ENCODE measurements at regions not wholly inside any gene's neighbourhood (a gene's known extent, or its start where the extent isn't known, plus 50 kb on each side); places are given as distances from the start of the nearest gene placed in this dataset.
A peak's percentile ranks its signal among the peaks of the same experiment; 100 is the strongest.

DNA sequence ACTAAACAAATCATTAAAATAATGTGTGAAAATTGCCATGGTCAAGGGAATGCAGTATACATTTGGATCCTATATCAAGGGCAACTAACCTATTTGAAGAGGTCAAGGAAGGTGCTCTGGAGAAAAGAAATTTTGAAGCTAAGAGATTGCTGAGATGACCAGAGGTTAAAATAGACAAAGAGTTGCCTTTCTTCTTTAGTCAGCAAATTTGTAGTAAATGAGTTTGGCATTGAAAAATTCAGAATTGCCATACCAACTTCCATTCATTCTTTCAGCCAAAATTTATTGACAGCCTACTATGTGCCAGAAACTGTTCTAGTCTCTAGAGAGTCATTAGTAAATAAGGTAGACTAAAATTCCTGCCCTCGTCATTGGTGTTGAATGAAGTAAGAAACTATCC, 396.2 kb downstream of the BCL11A start:
- Mint-ChIP-seq H3K27ac (no peak overlapping the region), H3K27me3 (ENCODE audit: low read depth) (peaks cover 17% of the 10 kb centered on the region), H3K9me3 (ENCODE audit: insufficient read depth) (no peaks in the 10 kb centered on the region), H3K4me1 (ENCODE audit: low read depth) (no peaks in the 10 kb centered on the region), H3K36me3 (ENCODE audit: low read depth) (no peaks in the 10 kb centered on the region), H3K4me3 (no peak overlapping the region)
- DNase-seq (no peak), ATAC-seq (no peak)
- ChIA-PET CTCF (no interaction called here), POLR2A (no interaction called here)

DNA sequence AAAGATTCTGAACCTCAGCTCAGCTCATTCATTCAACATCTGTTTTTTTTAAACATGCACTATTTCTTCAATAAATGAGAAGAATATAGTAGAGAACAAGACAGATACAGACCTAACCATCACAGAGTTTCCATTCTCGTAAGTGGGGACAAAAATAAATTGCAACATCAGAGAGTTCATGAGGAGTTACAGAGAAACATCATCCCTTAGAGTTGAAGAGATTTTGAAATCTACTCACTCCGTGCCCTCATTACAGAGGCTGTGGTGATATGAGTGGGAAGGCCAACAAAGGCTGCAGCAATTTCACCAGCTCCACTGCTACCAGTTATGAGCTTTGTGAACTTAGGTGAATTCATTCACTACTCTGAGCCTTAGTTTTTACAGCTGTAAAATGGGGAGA, 399.3 kb downstream of the BCL11A start:
- Mint-ChIP-seq H3K4me3 (no peak overlapping the region), H3K36me3 (ENCODE audit: low read depth) (no peaks in the 10 kb centered on the region), H3K9me3 (ENCODE audit: insufficient read depth) (no peaks in the 10 kb centered on the region), H3K27me3 (ENCODE audit: low read depth) (peaks cover 17% of the 10 kb centered on the region), H3K4me1 (ENCODE audit: low read depth) (peaks cover 5% of the 10 kb centered on the region), H3K27ac (no peak overlapping the region)
- ChIA-PET POLR2A (no interaction called here), CTCF (interaction anchor here (1.2 kb wide), 1 partner anchor 1129 kb away, joined by 4 read pairs; no protein-coding TSS in a partner anchor)
- DNase-seq, result no peak
- ATAC-seq, result no peak

GRCh38 chr2:60152226-60152833, 401.1 kb downstream of the BCL11A start:
- no peak overlapping the region for H3K27ac Mint-ChIP-seq
- H3K9me3 Mint-ChIP-seq (ENCODE audit: insufficient read depth), result no peaks in the 10 kb centered on the region
- DNase-seq (peak; percentile 29), ATAC-seq (no peak)
- ChIA-PET POLR2A (no interaction called here), CTCF (interaction anchor here (0.6 to 1.5 kb wide), 2 partner anchors 681 to 1127 kb away, joined by 3 to 6 read pairs; no protein-coding TSS in a partner anchor)
- peaks cover 17% of the 10 kb centered on the region for H3K27me3 Mint-ChIP-seq (ENCODE audit: low read depth)
- H3K36me3 Mint-ChIP-seq (ENCODE audit: low read depth), result no peaks in the 10 kb centered on the region
- H3K4me1 Mint-ChIP-seq (ENCODE audit: low read depth), result peaks cover 9% of the 10 kb centered on the region
- no peak overlapping the region for H3K4me3 Mint-ChIP-seq

DNA sequence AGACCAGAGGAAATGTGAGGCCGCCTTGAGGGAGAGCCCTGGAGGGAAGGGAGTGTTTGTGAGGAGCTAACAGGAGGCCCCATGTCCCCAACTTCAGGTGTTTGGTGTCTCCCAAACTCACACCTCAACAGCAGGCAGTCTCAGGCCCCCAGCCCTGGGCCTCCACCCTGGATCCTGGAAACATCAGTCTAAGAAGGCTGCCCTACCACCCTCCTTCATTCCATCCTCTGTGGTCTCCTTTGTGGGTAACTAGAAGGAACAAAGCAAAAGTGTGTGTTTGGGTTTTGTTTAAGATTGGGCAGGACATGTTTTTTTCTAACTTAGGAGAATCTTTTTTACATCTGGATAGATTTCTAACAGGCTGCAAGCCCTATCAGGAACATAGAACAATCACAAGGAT, 404.3 kb downstream of the BCL11A start:
- no peak for DNase-seq
- peaks cover 5% of the 10 kb centered on the region for H3K27me3 Mint-ChIP-seq (ENCODE audit: low read depth)
- peaks cover 9% of the 10 kb centered on the region for H3K4me1 Mint-ChIP-seq (ENCODE audit: low read depth)
- no peak overlapping the region for H3K27ac Mint-ChIP-seq
- no peak overlapping the region for H3K4me3 Mint-ChIP-seq
- ATAC-seq, result no peak
- H3K36me3 Mint-ChIP-seq (ENCODE audit: low read depth), result no peaks in the 10 kb centered on the region
- CTCF ChIA-PET, result no interaction called here
- H3K9me3 Mint-ChIP-seq (ENCODE audit: insufficient read depth), result no peaks in the 10 kb centered on the region
- POLR2A ChIA-PET, result no interaction called here

DNA sequence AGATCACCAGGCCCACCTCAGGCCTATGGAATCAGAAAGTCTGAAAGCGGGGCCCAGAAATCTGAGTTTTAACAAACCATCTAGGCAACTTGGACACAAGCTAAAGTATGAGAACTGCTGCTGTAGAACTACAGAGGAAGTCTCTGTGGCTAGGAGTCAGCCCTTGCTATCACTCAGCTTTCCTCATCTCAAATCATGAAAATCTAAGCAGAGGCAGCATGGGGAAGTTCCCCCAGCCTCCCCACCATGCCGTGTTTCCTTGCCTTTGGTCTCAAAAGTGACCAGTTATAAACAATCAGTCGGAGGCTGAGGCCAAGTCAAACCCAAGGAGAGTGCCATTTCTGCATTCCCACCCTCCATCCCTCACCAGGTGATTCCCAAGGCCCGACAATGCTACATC, 404.7 kb downstream of the BCL11A start:
- Mint-ChIP-seq H3K27ac (no peak overlapping the region), H3K27me3 (ENCODE audit: low read depth) (no peaks in the 10 kb centered on the region), H3K9me3 (ENCODE audit: insufficient read depth) (no peaks in the 10 kb centered on the region), H3K4me3 (no peak overlapping the region), H3K4me1 (ENCODE audit: low read depth) (peaks cover 9% of the 10 kb centered on the region), H3K36me3 (ENCODE audit: low read depth) (no peaks in the 10 kb centered on the region)
- ATAC-seq (no peak), DNase-seq (no peak)
- ChIA-PET CTCF (no interaction called here), POLR2A (no interaction called here)

GRCh38 chr2:60140185-60140584, 413.3 kb downstream of the BCL11A start:
- ATAC-seq, result no peak
- H3K9me3 Mint-ChIP-seq (ENCODE audit: insufficient read depth), result no peaks in the 10 kb centered on the region
- CTCF ChIA-PET, result no interaction called here
- no peak overlapping the region for H3K4me3 Mint-ChIP-seq
- DNase-seq, result no peak
- H3K4me1 Mint-ChIP-seq (ENCODE audit: low read depth), result no peaks in the 10 kb centered on the region
- no peak overlapping the region for H3K27ac Mint-ChIP-seq
- no peaks in the 10 kb centered on the region for H3K36me3 Mint-ChIP-seq (ENCODE audit: low read depth)
- POLR2A ChIA-PET, result no interaction called here
- no peaks in the 10 kb centered on the region for H3K27me3 Mint-ChIP-seq (ENCODE audit: low read depth)

DNA sequence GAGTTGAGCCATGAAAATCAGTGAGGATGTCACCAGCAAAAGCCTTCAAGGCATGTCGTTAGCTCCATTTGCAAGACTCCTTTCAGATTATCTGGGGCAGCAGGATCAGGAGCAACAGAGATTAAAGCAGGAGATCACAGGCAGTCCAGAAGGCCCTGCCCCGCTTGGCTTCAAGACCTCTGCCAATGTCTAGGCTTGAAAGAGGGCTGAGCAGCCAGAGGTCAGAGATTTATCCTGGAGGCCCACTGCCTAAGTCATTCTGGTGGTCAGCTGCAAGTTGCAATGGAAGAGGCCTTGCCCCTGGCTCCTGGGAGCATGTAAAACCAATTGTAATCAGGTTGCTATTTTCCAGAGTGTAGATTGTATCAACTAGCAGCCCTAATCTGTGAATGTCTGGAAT, 416.5 kb downstream of the BCL11A start:
- H3K36me3 Mint-ChIP-seq (ENCODE audit: low read depth), result no peaks in the 10 kb centered on the region
- no peaks in the 10 kb centered on the region for H3K27me3 Mint-ChIP-seq (ENCODE audit: low read depth)
- DNase-seq (no peak), ATAC-seq (no peak)
- POLR2A ChIA-PET, result no interaction called here
- H3K4me3 Mint-ChIP-seq, result no peak overlapping the region
- H3K27ac Mint-ChIP-seq, result no peak overlapping the region
- H3K9me3 Mint-ChIP-seq (ENCODE audit: insufficient read depth), result no peaks in the 10 kb centered on the region
- H3K4me1 Mint-ChIP-seq (ENCODE audit: low read depth), result no peaks in the 10 kb centered on the region
- CTCF ChIA-PET, result no interaction called here

- H3K4me1 Mint-ChIP-seq (ENCODE audit: low read depth), result no peaks in the 10 kb centered on the region
- ChIA-PET CTCF (no interaction called here), POLR2A (no interaction called here)
- DNase-seq (no peak), ATAC-seq (no peak)
- H3K4me3 Mint-ChIP-seq, result no peak overlapping the region
- no peaks in the 10 kb centered on the region for H3K36me3 Mint-ChIP-seq (ENCODE audit: low read depth)
- H3K27me3 Mint-ChIP-seq (ENCODE audit: low read depth), result no peaks in the 10 kb centered on the region
- H3K9me3 Mint-ChIP-seq (ENCODE audit: insufficient read depth), result no peaks in the 10 kb centered on the region
- H3K27ac Mint-ChIP-seq, result no peak overlapping the region
These were observed 426.3 kb downstream of the BCL11A start for GRCh38 chr2:60127191-60127590.

DNA sequence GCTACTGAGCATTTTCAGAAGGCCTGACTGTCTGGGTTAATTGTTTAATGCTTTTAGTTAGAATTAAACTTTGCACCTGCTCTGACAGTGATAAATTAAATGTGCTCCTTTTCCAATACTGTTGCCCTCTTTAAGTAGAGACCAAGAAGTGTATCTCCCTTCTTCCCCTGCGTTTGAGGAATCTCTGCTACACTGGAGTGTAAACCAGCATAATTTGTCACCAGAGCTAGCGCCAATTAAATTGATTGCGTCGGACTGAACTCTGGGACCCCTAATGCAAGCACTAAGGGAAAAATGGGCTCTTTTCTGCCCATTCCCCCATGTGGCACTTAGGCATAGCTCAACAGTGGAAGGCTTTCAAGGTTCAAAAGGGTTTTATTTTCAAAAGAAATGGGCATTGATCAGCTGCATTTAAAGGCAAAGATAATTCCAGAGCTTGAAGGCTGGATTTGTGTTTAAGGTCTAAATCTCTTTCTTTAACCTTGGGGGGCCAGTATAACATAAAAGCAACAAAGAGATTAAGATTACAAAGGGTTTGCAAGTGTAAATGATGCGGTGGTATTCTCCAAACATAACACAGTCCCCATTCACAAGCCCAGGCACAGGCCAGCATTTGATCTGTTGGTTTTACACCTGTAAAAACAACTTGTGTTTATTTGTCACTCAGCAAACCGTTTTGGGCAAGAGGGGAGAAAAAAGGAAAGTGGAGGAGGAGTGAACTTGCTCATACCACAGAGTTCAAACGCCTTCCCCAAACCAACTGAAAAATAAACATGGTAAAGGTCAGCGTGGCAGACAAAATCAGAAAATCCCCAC, 427.6 kb downstream of the BCL11A start:
- DNase-seq, result no peak
- H3K4me3 Mint-ChIP-seq, result no peak overlapping the region
- H3K27me3 Mint-ChIP-seq (ENCODE audit: low read depth), result no peaks in the 10 kb centered on the region
- H3K9me3 Mint-ChIP-seq (ENCODE audit: insufficient read depth), result no peaks in the 10 kb centered on the region
- H3K36me3 Mint-ChIP-seq (ENCODE audit: low read depth), result no peaks in the 10 kb centered on the region
- no peak for ATAC-seq
- no peaks in the 10 kb centered on the region for H3K4me1 Mint-ChIP-seq (ENCODE audit: low read depth)
- no peak overlapping the region for H3K27ac Mint-ChIP-seq
- ChIA-PET CTCF (no interaction called here), POLR2A (no interaction called here)

GRCh38 chr2:60119778-60120177, 433.7 kb downstream of the BCL11A start:
- no peak overlapping the region for H3K27ac Mint-ChIP-seq
- H3K27me3 Mint-ChIP-seq (ENCODE audit: low read depth), result peaks cover 5% of the 10 kb centered on the region
- no peaks in the 10 kb centered on the region for H3K36me3 Mint-ChIP-seq (ENCODE audit: low read depth)
- ATAC-seq (no peak), DNase-seq (no peak)
- H3K4me3 Mint-ChIP-seq, result no peak overlapping the region
- H3K9me3 Mint-ChIP-seq (ENCODE audit: insufficient read depth), result no peaks in the 10 kb centered on the region
- ChIA-PET POLR2A (no interaction called here), CTCF (no interaction called here)
- no peaks in the 10 kb centered on the region for H3K4me1 Mint-ChIP-seq (ENCODE audit: low read depth)

DNA sequence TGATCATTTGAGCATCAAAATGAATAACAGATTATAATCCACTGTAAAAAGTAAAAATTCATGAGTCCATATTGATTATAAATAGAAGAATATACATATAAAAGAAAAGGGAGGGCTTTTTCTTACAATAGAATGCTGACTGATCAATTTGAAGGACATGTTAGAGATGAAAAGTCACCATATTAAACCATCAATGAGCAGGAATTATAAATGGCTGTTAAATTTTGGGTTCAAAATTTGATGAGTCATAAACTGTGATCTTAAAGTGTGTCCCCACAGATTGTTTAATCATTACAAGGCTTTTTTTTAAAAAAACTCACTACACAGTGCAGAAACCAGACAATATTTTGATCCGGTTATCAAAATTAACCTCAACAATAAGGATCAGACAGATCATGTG, 434.5 kb downstream of the BCL11A start:
- ChIA-PET POLR2A (no interaction called here), CTCF (no interaction called here)
- Mint-ChIP-seq H3K27me3 (ENCODE audit: low read depth) (peaks cover 5% of the 10 kb centered on the region), H3K36me3 (ENCODE audit: low read depth) (no peaks in the 10 kb centered on the region), H3K9me3 (ENCODE audit: insufficient read depth) (no peaks in the 10 kb centered on the region), H3K27ac (no peak overlapping the region), H3K4me3 (no peak overlapping the region), H3K4me1 (ENCODE audit: low read depth) (no peaks in the 10 kb centered on the region)
- no peak for ATAC-seq
- no peak for DNase-seq

DNA sequence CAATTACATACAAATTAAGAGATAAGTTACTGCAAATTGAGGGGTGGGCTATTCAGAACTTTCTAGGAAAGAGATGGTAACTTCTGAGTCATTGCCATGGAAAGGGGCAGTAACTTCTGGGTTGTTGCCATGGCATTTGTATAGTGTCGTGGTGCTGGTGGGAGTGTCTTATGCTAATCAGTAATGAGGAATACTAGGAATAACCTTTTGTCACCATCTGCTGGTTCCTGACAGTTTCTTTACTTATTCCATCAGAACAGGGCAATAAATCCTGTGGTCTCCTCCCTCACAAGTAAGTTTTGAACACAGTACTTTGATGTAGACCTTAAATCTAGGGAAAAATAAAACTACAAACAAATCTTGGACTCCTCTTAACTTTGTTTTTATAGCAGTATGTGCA, 435.4 kb downstream of the BCL11A start:
- Mint-ChIP-seq H3K4me3 (no peak overlapping the region), H3K36me3 (ENCODE audit: low read depth) (no peaks in the 10 kb centered on the region), H3K27ac (no peak overlapping the region), H3K4me1 (ENCODE audit: low read depth) (no peaks in the 10 kb centered on the region), H3K27me3 (ENCODE audit: low read depth) (peaks cover 5% of the 10 kb centered on the region), H3K9me3 (ENCODE audit: insufficient read depth) (no peaks in the 10 kb centered on the region)
- ATAC-seq, result no peak
- ChIA-PET POLR2A (no interaction called here), CTCF (no interaction called here)
- no peak for DNase-seq

Measured in activated CD8-positive, alpha-beta T cell treated with anti-CD3 and anti-CD28 coated beads, Interleukin-2, amount 10 ng/mL, durations not matched to agents 7 days and 5 days (primary cell).